Panc1 (cell line): ENCODE measurements at regions not wholly inside any gene's neighbourhood (a gene's known extent, or its start where the extent isn't known, plus 50 kb on each side); places are given as distances from the start of the nearest gene placed in this dataset.

Experiments used
- ATAC-seq: fragments of 200-7000 bp; cut with Tn5 transposase; 2 replicates; pipeline ENCODE4 v1.9.1; 2020; ENCODE audit warnings: mild to moderate bottlenecking, moderate library complexity
- BruUV-seq: library from RNA; stranded (reverse); fragments of 400-500 nt; replicated peaks from 2 replicates; lab custom pipeline; 2021; lab: Mats Ljungman, UMichigan
- CTCF ChIA-PET: fragments of 300-600 bp; sonication (Branson Sonifier 250); formaldehyde crosslinking; loops from one replicate; lab custom pipeline; 2022; ENCODE audit warnings: antibody characterized with exemption; lab: Charles Lee
- POLR2A ChIA-PET: fragments of 300-600 bp; sonication (Branson Sonifier 250); formaldehyde crosslinking; loops from one replicate; lab custom pipeline; 2022; ENCODE audit warnings: antibody characterized with exemption; lab: Charles Lee
- DNase-seq: peaks from one replicate; pipeline ENCODE4 v3.0.0-alpha.2; 2010; ENCODE audit warnings: low read depth, low spot score
- H3K27ac ChIP-seq: 2 replicates; pipeline ENCODE4 v1.5.1; 2011; ENCODE audit warnings: mild to moderate bottlenecking, low read length, inconsistent platforms
- H3K27me3 ChIP-seq: fragments of 200-500 bp; sonication (Bioruptor generic); 2 replicates; pipeline ENCODE4 v1.6.0; 2014; ENCODE audit warnings: low read length, inconsistent platforms; ENCODE audit not compliant: control insufficient read depth, insufficient read depth
- H3K36me3 ChIP-seq: fragments of 200-500 bp; sonication (Bioruptor generic); 2 replicates; pipeline ENCODE4 v1.5.1; 2014; ENCODE audit warnings: inconsistent platforms, mild to moderate bottlenecking, low read length, moderate library complexity; ENCODE audit not compliant: control insufficient read depth, insufficient read depth
- H3K4me1 ChIP-seq: 2 replicates; pipeline ENCODE4 v1.5.1; 2011; ENCODE audit warnings: inconsistent platforms, mild to moderate bottlenecking, low read length, moderate library complexity; ENCODE audit not compliant: control insufficient read depth, insufficient read depth
- H3K4me3 ChIP-seq, 2 experiments: 2 replicates each; pipeline ENCODE4 v1.5.1; 2011 to 2012; ENCODE audit warnings: low read depth in 2 of 2, low read length in 2 of 2, mild to moderate bottlenecking in 2 of 2, inconsistent platforms in 1 of 2, moderate library complexity in 1 of 2
- H3K9me3 ChIP-seq: fragments of 200-500 bp; sonication (Bioruptor generic); 2 replicates; pipeline ENCODE4 v1.5.1; 2014; ENCODE audit warnings: low read depth, mild to moderate bottlenecking, inconsistent platforms, low read length, moderate library complexity; ENCODE audit not compliant: control insufficient read depth, insufficient read depth
- POLR2AphosphoS5 ChIP-seq: IDR thresholded peaks from 2 replicates; pipeline ENCODE4 v1.6.1; 2012; ENCODE audit warnings: mild to moderate bottlenecking, low read depth, low read length, moderate library complexity
- SIN3A ChIP-seq: IDR thresholded peaks from 2 replicates; pipeline ENCODE4 v1.6.1; 2012; ENCODE audit warnings: low read depth, mild to moderate bottlenecking, low read length, moderate library complexity, borderline replicate concordance; ENCODE audit not compliant: insufficient read depth
- TCF7L2 ChIP-seq: IDR thresholded peaks from 2 replicates; pipeline ENCODE4 v1.6.1; 2011; ENCODE audit warnings: mild to moderate bottlenecking, low read depth, low read length, inconsistent platforms
- in situ Hi-C: cut with HindIII; loops from 2 replicates; pipeline ENCODE4 v1.10.0; 2016; ENCODE audit warnings: low sequenced_read_pairs, low pct_unique_long_range_greater_than_20kb
- intact Hi-C: fragments of 100-400 bp; cut with micrococcal nuclease; formaldehyde crosslinking; loops from one replicate; pipeline ENCODE4 v1.10.0; 2022; ENCODE audit not compliant: unreplicated experiment
- TF ChIP-seq, protein P1 (sequence below), 2 experiments: IDR thresholded peaks; 2 replicates each; pipeline ENCODE4 v1.6.1; 2011 to 2012; ENCODE audit warnings: low read depth in 2 of 2, control low read depth in 1 of 2, low read length in 1 of 2, mild to moderate bottlenecking in 1 of 2, moderate library complexity in 1 of 2; ENCODE audit not compliant: insufficient read depth in 1 of 2
- TF ChIP-seq, protein P2 (sequence below): fragments of 450-650 bp; IDR thresholded peaks from 2 replicates; pipeline ENCODE4 v1.5.1; 2017; ENCODE audit warnings: mild to moderate bottlenecking

DNA sequence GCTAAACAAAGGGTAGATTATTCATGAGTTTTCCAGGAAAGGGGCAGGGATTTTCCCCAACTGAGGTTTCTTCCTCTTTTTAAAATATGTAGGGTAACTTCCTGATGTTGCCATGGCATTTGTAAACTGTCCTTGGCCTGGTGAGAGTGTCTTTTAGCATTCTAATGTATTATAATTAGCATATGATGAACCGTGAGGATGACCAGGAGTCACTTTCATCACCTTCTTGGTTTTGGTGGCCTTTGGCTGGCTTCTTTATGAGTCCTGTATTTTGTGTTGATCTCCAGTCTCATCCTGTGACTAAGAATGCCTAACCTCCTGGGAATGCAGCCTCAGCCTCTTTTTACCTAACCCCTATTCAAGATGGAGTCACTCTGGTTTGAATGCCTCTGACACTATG lies 391.0 kb upstream of the LINC00305 start:
- ChIA-PET CTCF (no interaction called here), POLR2A (no interaction called here)
- no peaks in the 10 kb centered on the region for H3K9me3 ChIP-seq
- in situ Hi-C loops (no loop called here), intact Hi-C loops (no loop called here)
- no peak overlapping the region for H3K27ac ChIP-seq
- TF ChIP-seq, protein P1, sequence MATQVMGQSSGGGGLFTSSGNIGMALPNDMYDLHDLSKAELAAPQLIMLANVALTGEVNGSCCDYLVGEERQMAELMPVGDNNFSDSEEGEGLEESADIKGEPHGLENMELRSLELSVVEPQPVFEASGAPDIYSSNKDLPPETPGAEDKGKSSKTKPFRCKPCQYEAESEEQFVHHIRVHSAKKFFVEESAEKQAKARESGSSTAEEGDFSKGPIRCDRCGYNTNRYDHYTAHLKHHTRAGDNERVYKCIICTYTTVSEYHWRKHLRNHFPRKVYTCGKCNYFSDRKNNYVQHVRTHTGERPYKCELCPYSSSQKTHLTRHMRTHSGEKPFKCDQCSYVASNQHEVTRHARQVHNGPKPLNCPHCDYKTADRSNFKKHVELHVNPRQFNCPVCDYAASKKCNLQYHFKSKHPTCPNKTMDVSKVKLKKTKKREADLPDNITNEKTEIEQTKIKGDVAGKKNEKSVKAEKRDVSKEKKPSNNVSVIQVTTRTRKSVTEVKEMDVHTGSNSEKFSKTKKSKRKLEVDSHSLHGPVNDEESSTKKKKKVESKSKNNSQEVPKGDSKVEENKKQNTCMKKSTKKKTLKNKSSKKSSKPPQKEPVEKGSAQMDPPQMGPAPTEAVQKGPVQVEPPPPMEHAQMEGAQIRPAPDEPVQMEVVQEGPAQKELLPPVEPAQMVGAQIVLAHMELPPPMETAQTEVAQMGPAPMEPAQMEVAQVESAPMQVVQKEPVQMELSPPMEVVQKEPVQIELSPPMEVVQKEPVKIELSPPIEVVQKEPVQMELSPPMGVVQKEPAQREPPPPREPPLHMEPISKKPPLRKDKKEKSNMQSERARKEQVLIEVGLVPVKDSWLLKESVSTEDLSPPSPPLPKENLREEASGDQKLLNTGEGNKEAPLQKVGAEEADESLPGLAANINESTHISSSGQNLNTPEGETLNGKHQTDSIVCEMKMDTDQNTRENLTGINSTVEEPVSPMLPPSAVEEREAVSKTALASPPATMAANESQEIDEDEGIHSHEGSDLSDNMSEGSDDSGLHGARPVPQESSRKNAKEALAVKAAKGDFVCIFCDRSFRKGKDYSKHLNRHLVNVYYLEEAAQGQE (IDR thresholded peaks at IDR 0.05; ENCODE audit: insufficient read depth in 1 of 2, low read depth in 2 of 2, low read length in 1 of 2) = no peak
- TF ChIP-seq SIN3A (no peak), TCF7L2 (no peak), POLR2AphosphoS5 (no peak)
- TF ChIP-seq, protein P2, sequence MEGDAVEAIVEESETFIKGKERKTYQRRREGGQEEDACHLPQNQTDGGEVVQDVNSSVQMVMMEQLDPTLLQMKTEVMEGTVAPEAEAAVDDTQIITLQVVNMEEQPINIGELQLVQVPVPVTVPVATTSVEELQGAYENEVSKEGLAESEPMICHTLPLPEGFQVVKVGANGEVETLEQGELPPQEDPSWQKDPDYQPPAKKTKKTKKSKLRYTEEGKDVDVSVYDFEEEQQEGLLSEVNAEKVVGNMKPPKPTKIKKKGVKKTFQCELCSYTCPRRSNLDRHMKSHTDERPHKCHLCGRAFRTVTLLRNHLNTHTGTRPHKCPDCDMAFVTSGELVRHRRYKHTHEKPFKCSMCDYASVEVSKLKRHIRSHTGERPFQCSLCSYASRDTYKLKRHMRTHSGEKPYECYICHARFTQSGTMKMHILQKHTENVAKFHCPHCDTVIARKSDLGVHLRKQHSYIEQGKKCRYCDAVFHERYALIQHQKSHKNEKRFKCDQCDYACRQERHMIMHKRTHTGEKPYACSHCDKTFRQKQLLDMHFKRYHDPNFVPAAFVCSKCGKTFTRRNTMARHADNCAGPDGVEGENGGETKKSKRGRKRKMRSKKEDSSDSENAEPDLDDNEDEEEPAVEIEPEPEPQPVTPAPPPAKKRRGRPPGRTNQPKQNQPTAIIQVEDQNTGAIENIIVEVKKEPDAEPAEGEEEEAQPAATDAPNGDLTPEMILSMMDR = no peak
- ATAC-seq (no peak), DNase-seq (no peak)
- no peaks in the 10 kb centered on the region for H3K27me3 ChIP-seq
- H3K36me3 ChIP-seq = no peaks in the 10 kb centered on the region
- H3K4me1 ChIP-seq = no peaks in the 10 kb centered on the region
- H3K4me3 ChIP-seq = no peak overlapping the region
- BruUV-seq = no TSS peak

DNA sequence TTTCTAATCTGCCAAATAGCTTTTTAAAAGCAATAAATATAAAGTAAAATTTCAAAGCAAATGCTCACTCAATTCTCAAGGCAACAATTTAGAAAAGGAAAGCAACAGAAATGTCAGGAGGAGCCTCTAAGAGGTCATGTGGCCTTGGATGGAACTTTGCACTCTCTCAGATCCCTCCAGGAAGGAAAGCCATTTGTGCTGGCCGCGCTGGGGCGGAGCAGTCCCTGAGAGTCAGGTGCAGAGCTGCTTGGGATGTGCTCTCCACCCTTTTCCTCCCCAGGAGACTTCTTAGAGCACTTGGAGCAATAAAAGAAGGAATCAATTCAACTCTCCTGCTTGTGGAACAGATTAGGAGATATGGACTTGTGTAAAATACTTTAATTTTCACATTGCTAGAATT lies 379.8 kb upstream of the LINC00305 start:
- ATAC-seq (no peak), DNase-seq (no peak)
- H3K27ac ChIP-seq = no peak overlapping the region
- no TSS peak for BruUV-seq
- no peaks in the 10 kb centered on the region for H3K36me3 ChIP-seq
- intact Hi-C loops (no loop called here), in situ Hi-C loops (no loop called here)
- no peak overlapping the region for H3K4me3 ChIP-seq
- H3K4me1 ChIP-seq = no peaks in the 10 kb centered on the region
- ChIA-PET CTCF (no interaction called here), POLR2A (no interaction called here)
- TF ChIP-seq SIN3A (no peak), POLR2AphosphoS5 (no peak), TCF7L2 (no peak)
- TF ChIP-seq, protein P2 = no peak
- TF ChIP-seq, protein P1 (IDR thresholded peaks at IDR 0.05; ENCODE audit: insufficient read depth in 1 of 2, low read depth in 2 of 2, low read length in 1 of 2) = no peak
- H3K27me3 ChIP-seq = no peaks in the 10 kb centered on the region
- no peaks in the 10 kb centered on the region for H3K9me3 ChIP-seq
